ENCODE measurements at regions not wholly inside any gene's neighbourhood (a gene's known extent, or its start where the extent isn't known, plus 50 kb on each side); places are given as distances from the start of the nearest gene placed in this dataset.
A peak's percentile ranks its signal among the peaks of the same experiment; 100 is the strongest.

DNA sequence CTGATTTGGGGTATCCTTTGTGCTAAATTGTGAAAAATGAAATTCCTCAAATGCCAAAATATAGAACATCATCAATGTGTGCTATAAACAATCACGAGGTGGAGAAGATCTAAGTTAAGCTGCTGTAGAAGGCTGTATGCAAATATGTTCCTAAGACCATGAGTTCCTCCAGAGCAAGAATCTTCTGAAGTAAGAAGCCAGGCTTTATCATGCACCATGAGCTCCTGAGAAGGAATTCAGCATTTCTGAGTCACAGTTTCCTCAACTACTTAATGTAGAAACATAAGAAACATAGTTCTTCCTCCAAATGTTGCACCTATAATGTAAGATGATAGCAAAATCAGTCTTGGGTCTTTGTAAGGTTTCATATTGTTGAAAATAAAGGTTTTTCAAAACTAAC, 241.7 kb upstream of the MDFIC2 start:
- no peak for FAIRE-seq

DNA sequence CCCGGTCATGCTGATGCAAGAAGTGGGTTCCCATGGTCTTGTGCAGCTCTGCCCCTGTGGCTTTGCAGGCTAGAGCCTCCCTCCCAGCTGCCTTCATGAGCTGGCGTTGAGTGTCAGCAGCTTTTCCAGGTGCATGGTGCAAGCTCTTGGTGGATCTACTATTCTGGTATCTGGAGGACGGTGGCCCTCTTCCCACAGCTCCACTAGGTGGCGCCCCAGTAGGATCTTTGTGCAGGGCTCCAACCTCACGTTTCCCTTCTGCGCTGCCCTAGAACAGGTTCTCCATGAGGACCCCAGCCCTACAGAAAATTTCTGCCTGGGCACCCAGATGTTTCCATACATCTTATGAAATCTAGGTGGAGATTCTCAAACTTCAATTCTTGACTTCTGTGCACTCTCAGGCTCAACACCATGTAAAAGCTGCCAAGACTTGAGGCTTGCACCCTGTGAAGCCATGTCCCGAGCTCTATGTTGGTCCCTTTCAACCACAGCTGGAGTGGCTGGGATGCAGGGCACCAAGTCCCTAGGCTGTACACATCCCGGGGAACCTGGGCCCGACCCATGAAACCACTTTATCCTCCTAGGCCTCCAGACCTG, 238.4 kb upstream of the MDFIC2 start:
- no peak for FAIRE-seq

DNA sequence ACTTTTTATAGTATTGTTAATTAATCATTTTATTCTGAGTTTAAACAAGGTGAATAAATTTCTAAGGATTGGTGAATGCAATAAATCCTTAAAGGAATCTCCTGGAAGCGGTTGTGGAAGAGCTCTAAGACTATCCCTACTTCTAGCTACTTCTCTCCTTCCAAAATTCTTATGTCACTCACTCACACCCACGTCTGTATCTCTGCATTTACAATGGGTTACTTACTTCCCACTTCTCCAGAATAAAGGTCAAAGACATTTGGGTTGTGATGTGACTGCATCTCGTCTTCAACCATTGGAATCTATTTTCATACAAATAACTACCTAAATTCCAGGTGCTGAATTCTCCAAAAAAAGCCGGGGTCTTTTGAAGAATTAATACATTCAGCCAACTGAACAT, 234.2 kb upstream of the MDFIC2 start:
- no peak for FAIRE-seq

DNA sequence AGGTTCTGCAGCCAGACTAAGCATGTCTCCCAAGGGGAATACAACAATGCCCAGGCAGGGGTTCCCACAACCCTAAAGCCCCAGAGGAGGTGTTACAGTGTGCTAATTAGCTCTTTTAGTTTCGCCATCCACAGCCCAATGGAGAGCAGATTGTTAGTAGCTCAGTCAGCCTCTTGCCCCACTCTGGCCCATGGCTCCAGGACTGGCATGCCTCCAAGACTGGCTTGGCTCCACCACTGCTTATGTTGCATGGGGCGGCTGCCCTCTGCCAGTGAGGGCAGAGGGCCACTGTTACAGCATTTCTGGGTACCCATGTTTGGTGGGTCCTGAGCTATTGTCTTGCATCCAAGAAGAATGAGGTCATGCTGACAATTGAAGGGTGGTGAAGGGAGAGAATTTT, 231.1 kb upstream of the MDFIC2 start:
- FAIRE-seq: no peak

DNA sequence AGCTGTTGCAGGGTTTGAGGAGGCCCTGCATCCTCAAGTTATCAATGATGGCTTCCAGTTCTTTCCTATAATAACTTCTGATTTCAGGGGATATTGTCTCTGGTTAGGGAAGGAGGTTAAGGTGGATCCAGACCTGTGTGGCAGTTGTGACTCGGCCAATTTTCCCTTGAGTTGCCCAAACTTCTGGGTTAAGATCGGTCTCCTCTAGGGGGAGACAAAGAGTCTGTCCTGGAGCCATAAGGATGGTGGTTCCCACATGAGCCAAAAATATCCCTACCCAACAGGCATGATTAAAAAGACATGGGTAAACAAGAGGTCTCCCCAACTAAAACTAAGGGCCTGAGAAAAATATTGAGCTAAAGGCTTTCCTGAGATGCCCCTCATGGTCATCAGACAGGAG, 227.5 kb upstream of the MDFIC2 start:
- no peak for FAIRE-seq

DNA sequence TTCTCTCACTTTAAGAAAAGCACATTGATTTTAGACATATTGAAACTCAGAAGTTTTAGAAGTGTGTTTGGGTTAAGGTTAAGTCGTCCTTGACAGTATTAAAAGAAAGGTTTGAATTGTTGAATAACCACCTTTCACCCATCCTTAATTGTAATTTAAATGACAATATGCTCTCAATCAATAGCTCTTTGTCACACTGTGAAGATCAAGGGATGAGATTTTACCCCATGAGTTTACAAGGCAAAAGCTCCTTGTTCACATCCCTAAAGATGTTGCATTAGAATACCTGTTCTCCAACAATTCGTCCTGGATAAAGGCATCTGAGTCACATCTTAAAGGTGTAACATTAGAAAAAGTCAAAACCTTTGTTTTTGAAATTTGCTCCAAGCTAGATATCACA, 220.4 kb upstream of the MDFIC2 start:
- FAIRE-seq: no peak

DNA sequence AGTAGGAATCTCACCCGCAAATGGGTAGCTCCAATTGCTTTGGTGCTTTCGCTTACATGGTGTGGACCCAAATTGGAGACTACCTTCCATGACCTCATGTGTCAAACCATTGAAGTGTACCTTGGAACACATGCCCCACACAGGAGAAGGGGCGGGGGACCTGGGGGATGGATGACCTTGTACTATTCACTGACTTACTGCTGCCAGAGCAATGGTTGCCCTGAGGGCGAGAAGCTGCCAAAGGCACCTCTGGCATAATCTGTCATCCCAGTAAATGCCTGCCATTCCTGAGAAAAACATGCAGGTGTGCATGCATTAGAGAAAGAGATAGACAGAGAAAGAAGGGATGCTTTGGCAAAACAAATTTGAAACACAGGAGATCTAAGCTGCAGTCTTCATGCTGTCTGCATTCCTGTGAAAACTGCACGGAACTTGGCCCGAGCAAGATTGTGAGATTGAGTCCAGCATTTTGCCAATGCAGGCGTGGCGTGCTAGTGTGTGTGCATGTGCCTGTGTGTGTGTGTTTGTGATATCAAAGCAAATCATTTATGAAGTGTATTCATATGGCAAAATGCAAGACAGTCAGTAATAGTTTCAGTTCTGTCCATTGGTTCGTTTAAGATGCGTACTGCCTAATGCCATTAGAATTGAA, 219.5 kb upstream of the MDFIC2 start:
- no peak for FAIRE-seq

DNA sequence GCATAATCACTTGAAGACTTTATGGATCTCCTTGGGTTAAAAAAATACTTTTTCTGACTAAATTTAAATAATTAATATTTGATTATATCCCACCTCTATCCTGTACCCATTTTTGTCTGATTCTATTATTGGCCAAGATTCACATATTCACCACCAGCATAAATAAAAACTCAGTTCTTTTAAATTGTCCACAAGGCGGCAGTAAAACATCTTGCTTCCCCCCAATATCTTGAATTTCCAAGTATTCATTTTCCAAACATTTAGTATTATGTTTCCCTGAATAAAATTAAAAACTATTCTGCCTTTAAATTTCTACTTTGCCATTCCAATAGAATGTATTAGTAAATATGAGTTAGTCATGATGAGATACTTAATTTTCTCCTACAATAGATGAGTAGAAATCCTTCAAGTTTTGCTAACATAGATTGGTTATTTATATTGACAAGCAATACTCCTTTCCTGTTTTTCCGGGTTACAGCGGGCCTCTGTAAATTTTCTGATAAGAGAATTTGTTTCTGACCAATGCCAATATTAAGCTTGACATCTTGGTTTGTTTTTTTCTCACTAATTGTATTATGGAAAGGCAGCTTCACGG, 218.7 kb upstream of the MDFIC2 start:
- FAIRE-seq: peak; percentile 85

DNA sequence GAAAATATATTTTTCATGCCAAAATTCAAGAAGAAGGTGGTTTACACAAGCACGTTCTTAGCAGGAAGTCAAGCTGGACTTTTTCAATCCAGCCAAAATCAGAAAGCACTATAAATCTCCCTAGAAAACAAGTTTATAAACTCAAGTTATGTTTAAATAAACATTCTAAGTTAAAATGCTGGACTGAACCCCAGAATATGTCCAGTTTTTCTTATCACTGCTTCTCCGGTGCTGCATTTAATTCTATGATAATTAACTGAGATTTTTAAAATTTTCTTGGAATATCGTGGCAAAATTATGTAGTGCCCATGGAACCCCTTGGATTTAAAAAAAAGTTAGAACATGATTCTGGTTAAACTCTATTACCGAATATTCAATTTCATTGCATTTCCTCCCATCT, 218.2 kb upstream of the MDFIC2 start:
- FAIRE-seq: no peak

DNA sequence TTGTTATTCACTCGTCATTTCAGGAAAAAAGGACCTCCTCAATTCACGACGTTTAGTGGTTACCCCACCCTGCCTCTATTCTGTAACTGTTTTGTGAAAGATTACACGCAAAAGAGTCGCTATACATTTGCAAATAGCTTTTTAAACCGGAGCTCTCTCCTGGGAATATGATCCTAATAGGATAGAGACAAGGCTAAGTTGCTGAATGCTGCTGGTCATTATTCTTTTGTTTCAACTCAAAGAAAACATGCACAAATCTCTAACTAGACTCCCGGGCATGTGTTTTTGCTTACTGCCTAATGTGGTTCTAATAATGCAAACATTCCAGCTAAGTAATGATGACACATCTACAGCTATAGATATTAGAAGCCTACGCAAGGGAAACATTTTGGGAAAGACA, 214.6 kb upstream of the MDFIC2 start:
- FAIRE-seq: no peak

DNA sequence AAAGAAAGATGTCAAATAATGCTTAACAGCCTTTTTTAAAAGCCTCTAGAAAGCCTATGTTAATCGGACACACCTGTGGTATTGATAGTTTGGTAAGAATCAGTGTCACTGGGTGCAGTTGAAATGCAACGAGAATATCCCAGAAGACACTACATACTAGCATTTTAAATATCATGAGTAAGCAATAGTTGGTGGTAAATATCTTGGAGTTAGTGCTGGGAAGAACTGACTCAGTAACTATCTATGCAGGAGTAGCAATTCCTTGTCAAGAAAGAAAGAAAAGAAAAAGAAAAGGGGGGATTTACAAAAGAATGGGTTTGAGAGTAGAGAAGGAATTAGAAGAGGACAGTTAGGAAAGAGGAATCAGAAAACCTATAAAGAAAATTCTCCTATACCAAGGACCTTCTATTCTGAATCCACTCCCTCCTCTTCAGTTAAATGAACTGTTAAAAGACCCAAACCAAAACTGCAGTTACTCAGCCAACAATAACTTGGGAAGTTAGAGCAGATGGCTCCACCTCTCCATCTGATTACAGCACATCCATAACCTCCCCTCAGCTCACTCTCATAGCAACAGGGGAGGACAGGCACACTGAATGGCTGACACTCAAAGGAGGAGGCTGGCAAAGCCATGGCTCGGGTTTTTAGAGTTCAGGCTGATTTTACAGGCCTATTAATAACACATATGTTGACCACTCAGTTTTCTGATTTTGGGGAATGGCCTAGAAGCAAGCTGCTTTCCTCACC, 207.6 kb upstream of the MDFIC2 start:
- FAIRE-seq: no peak

DNA sequence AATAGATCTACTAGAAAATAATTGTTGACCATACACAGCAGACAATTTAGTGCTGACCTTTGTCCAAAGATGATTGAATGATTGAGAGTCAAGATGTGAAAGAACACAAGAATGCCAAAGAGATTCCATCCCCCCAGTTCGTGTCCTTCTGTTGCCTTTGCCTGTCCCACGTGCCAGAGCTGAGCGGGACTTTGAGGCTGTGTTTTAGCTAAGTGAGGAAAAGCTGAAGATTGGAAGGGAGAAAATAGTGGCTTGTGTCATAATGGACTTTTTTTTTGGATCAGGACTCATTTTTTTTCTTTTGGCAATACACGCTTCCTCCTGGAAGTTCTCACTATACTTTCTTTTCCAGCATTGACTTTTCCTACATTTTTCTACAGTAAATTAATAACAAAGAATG, 206.6 kb upstream of the MDFIC2 start:
- FAIRE-seq: no peak

DNA sequence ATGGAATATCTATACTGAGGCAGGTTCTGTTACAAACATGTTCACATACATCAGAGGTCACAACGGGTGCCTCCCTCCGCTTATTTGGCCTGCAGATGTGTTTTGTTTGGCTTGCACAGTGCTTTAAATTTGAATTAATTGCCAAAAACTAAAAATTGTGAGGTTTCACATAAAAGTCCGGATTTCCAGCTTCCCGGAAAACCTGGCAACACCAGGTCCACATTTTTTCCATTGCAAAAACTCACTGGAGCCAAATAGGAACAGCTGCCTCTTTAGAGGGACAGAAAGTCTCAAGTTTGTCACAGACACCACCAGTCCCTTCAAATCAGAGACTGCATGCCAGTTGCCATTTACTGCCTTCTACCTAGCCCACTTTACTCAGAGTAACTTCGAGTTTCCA, 205.9 kb upstream of the MDFIC2 start:
- FAIRE-seq: no peak

DNA sequence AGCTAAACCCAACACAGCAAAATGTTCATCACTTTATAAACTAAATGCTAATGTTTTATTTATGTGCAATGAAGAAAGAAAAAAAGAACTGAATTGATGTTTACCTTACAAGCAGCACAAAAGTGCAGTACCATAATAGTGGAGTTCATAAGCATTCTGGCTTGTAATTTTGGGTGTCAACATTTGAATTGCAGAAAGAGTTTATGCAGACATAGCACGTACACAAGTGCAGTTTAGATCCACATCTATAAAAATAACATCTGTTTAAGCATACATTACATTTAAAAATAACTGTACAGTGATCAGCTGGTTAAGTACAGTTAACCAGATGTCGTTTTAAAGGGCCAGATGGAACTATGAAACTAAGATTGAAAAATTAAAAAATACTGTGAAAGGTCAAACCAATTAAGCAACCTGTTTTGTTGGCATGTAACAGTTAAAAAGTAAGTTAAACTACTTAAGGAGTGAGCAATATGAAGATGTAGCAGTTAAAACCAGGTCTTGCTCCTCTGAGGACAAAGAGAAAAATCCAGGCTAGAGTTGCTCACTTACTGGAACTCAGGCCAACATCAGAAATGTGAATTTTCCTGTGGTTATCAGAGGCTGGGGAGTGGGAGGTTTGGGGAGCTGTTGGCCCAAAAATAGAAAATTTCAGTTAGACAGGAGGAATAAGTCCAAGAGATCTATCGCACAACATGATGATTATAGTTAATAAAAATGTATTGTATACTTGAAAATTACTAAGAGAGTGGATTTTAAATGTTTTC, 204.9 kb upstream of the MDFIC2 start:
- no peak for FAIRE-seq

DNA sequence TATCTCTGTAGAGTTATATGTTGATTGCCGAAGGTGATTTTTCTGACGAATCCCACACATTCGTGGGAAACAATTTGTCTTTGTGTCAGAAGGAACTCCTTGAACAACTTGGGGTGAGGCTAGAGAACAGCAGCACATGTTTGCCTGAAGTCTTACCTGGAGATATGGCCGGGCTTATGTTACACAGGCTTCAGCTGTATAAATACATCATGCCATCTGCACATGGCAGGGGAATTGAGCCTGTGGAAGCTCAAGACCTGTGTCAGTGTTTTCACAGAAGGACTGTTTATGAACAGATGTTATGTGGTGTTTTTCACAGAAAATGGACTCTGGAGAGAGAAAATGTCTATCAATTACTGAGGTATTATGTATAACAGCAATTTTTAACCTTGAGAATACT, 203.6 kb upstream of the MDFIC2 start:
- FAIRE-seq: no peak

DNA sequence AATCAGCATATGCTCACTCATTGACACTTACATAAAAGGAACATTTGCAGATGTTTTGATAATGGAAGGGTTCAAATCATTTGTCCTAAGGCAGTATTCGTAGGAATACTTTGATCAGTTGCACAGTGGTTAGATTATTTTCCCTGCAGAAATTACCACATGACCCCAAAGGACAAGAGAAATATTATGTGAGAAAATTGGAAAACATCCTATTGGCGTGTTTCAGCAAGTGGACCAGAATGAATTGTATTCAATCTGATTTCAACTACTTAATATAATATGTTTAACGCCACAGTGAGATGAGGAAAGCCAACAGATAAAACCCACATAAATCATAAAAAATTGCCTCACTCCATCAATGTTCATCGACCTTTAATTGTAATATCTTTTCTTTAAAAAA, 195.0 kb upstream of the MDFIC2 start:
- no peak for FAIRE-seq

DNA sequence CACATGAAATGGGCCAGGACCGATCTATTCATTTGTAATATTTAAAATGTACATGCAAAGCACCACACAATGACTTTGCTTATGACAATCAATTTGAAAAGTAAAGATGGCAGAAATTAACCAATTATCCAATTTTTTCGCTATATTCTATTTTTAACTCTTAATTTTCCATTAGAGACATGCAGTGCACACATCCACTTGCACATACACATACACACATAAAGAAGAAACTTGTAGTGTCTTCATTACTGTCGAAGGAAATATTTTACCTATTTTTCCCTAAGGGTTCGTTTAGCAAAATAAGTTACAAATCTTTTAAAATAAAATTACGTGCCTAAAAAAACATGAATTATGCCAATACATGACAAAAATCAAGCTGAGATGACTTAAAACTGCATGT, 194.3 kb upstream of the MDFIC2 start:
- no peak for FAIRE-seq

DNA sequence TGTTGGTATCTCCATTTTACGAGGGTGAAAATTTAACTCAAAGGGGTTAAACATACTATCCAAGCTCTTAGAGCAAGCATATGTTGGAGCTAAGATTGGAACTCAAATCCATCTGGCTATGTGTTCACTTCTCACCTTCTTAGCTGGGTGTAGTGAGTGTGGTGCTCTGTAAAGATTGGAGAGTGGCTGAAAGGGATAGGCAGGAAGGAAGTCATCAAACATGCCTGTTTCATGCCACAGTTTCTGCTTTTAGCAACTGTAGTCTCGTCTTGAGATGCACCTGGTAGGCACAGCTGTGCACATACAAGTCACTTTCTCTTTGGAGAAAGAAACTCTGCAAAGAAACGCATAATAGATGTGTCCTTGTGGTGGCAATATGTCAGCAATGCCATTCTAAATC, 189.1 kb upstream of the MDFIC2 start:
- no peak for FAIRE-seq

DNA sequence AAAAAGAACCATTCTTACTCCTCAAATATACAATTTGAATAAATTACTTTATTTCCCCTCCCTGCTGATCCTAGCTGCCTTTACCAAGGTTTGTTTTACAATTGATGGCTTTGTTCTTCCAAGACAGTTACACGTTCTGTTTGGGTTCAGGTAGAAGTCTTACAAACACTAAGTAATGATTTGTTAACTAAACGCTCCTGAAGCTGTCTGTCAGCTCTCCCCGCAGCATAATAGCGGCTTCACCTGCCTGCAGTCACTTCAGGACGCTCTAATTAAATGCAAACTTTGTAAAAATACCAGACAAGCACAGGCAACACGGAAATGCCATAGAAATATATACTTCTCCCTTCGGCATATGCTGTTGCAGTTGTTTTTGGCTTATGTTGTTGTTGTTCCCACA, 176.4 kb upstream of the MDFIC2 start:
- FAIRE-seq: no peak

DNA sequence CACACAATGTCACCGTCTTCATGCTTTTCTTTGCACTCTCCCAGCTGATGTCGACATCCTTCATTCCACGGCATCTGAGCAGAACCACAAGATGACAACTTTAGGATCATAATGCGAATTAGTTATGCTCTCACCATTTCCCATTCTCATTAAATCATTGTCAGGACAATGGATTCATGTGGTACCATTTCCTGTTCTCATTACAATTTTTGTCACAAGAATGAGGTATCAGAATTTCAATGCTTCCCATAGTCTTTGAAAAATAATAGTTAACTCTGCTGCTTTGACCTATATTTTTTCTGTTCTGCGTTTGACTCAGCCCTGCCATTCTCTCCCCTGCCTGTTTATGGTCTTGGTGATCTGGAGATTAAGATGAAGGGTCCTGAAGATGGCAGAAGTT, 175.7 kb upstream of the MDFIC2 start:
- FAIRE-seq: no peak

DNA sequence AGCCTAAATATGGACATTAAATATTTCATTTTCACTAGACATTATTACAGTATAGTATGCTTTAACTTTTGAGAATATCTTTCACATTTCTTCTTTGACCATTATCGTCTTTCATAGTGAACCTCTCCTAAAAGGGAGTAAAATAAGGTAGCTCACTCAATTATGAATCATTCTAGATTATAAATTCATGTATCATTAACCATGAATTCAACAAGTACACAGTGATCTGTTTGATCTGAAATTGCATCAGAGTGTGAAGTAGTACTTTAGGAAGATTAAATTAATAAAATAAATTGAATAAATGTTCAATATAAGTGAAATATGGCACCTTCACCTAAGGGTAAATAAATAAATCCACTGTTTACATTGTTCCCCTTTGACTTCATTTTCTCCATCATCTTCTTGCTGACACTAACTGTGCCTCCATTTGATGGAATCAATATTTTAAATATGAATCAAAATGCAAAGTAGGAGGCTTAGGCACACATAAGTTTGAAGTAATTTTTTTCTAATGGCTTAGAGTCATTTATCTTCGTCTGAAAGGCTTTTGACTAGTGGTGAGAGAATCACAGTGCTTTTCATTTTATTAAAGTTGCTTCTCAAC, 174.1 kb upstream of the MDFIC2 start:
- no peak for FAIRE-seq

DNA sequence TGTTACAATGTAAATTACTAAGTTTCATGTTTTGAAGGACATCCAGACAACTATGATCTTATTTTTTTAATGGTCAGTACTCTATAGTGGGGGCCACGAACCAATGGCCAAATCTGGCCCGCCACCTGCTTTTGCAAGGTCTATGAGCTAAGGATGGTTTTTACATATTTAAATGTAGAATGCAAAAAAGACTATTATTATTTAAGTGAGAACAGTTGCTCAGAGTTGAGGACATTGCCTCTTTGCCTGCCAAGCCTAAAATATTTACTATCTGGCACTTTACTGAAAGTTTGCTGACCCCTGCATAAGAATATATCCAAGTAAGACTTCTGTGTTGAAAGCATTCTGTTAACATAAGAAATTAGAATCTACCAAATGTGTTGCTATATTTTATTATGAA, 163.7 kb upstream of the MDFIC2 start:
- no peak for FAIRE-seq
